Fibroblast of skin of scalp (primary cell): ENCODE measurements at regions not wholly inside any gene's neighbourhood (a gene's known extent, or its start where the extent isn't known, plus 50 kb on each side); places are given as distances from the start of the nearest gene placed in this dataset.

Experiments
- DNase-seq: peaks from one replicate; pipeline ENCODE4 v3.0.0-alpha.2; 2013

- DNase-seq = no peak
Measured at GRCh38 chr4:19133315-19133714, 1111.8 kb upstream of the LCORL start.

- DNase-seq = peak; percentile 51
Measured at GRCh38 chr4:19130866-19131265, 1109.3 kb upstream of the LCORL start.

- no peak for DNase-seq
Measured at GRCh38 chr4:19128176-19128575, 1106.6 kb upstream of the LCORL start.

- no peak for DNase-seq
Measured at GRCh38 chr4:19126903-19127302, 1105.3 kb upstream of the LCORL start.

GRCh38 chr4:19123681-19124080, 1102.1 kb upstream of the LCORL start:
- no peak for DNase-seq

- no peak for DNase-seq
Measured at GRCh38 chr4:19119904-19120560, 1098.5 kb upstream of the LCORL start.

- no peak for DNase-seq
Measured at GRCh38 chr4:19117022-19117421, 1095.5 kb upstream of the LCORL start.

GRCh38 chr4:19104176-19104575, 1082.6 kb upstream of the LCORL start:
- DNase-seq = no peak

GRCh38 chr4:19095491-19096046, 1074.0 kb upstream of the LCORL start:
- no peak for DNase-seq

- DNase-seq = no peak
Measured at GRCh38 chr4:19093951-19094350, 1072.4 kb upstream of the LCORL start.

- DNase-seq = no peak
Measured at GRCh38 chr4:19092797-19093196, 1071.2 kb upstream of the LCORL start.

GRCh38 chr4:19074036-19074435, 1052.5 kb upstream of the LCORL start:
- DNase-seq = no peak

- DNase-seq = no peak
Measured at GRCh38 chr4:19063662-19064061, 1042.1 kb upstream of the LCORL start.

- DNase-seq = no peak
Measured at GRCh38 chr4:19054916-19055315, 1033.4 kb upstream of the LCORL start.

- no peak for DNase-seq
Measured at GRCh38 chr4:19051831-19052230, 1030.3 kb upstream of the LCORL start.

- no peak for DNase-seq
Measured at GRCh38 chr4:19047279-19047880, 1025.8 kb upstream of the LCORL start.

GRCh38 chr4:19039816-19040215, 1018.3 kb upstream of the LCORL start:
- DNase-seq = no peak

GRCh38 chr4:19038231-19038630, 1016.7 kb upstream of the LCORL start:
- DNase-seq = no peak

GRCh38 chr4:19033816-19034733, 1012.5 kb upstream of the LCORL start:
- DNase-seq = no peak

- no peak for DNase-seq
Measured at GRCh38 chr4:19030536-19030935, 1009.0 kb upstream of the LCORL start.

- DNase-seq = peak; percentile 7
Measured at GRCh38 chr4:19030048-19030447, 1008.5 kb upstream of the LCORL start.

- DNase-seq = no peak
Measured at GRCh38 chr4:19026281-19026680, 1004.7 kb upstream of the LCORL start.

- DNase-seq = no peak
Measured at GRCh38 chr4:19025031-19025430, 1003.5 kb upstream of the LCORL start.
